OCI-LY3 (cell line): ENCODE measurements at regions not wholly inside any gene's neighbourhood (a gene's known extent, or its start where the extent isn't known, plus 50 kb on each side); places are given as distances from the start of the nearest gene placed in this dataset.

ENCODE experiments used
- H2AFZ ChIP-seq: fragments of 200-600, 300-600 bp; shearing (Covaris generic); 2 replicates; pipeline ENCODE4 v1.6.0; 2014; ENCODE audit warnings: antibody characterized with exemption, low read depth, low read length
- H3K27ac ChIP-seq: fragments of 200-600, 300-600 bp; sonication (generic); 2 replicates; pipeline ENCODE4 v1.5.1; 2014; ENCODE audit warnings: mild to moderate bottlenecking, low read length, moderate library complexity, mixed read lengths
- H3K27me3 ChIP-seq: fragments of 200-600, 300-600 bp; sonication (generic); 2 replicates; pipeline ENCODE4 v1.6.1; 2014; ENCODE audit warnings: low read depth, low read length, mixed read lengths
- H3K36me3 ChIP-seq: fragments of 200-600, 300-600 bp; sonication (generic); replicated peaks from 2 replicates; pipeline ENCODE3; 2014; ENCODE audit warnings: low read depth, low read length, mixed read lengths
- H3K4me1 ChIP-seq: fragments of 300-600, 200-600 bp; sonication (generic); 2 replicates; pipeline ENCODE4 v1.6.1; 2014; ENCODE audit warnings: low read length, mixed read lengths
- H3K4me2 ChIP-seq: fragments of 200-600, 300-600 bp; sonication (generic); 2 replicates; pipeline ENCODE4 v1.6.1; 2014; ENCODE audit warnings: low read length, mixed read lengths
- H3K4me3 ChIP-seq: fragments of 300-600, 200-600 bp; sonication (generic); 2 replicates; pipeline ENCODE4 v1.5.1; 2014; ENCODE audit warnings: antibody characterized with exemption, mild to moderate bottlenecking, low read length, moderate library complexity
- H3K79me2 ChIP-seq: fragments of 300-600, 200-600 bp; shearing (Covaris generic); 2 replicates; pipeline ENCODE4 v1.6.1; 2014; ENCODE audit warnings: mild to moderate bottlenecking, low read length, mixed read lengths
- H3K9ac ChIP-seq: fragments of 300-600, 200-600 bp; shearing (Covaris generic); 2 replicates; pipeline ENCODE4 v1.6.0; 2014; ENCODE audit warnings: mild to moderate bottlenecking, low read length, moderate library complexity
- H3K9me3 ChIP-seq: fragments of 200-600, 300-600 bp; shearing (Covaris generic); 2 replicates; pipeline ENCODE4 v1.6.1; 2014; ENCODE audit warnings: low read length, mixed read lengths; ENCODE audit not compliant: insufficient read depth
- H4K20me1 ChIP-seq: fragments of 200-600, 300-600 bp; sonication (generic); 2 replicates; pipeline ENCODE4 v1.6.1; 2016; ENCODE audit warnings: low read length, mixed read lengths; ENCODE audit not compliant: insufficient read depth
- EZH2phosphoT487 ChIP-seq: fragments of 200-600 bp; shearing (Covaris generic); IDR thresholded peaks from 2 replicates; pipeline ENCODE4 v1.6.1; 2018; ENCODE audit warnings: antibody characterized with exemption, mixed run types, low read depth
- TF ChIP-seq, protein P1 (sequence below): fragments of 200-600, 300-600 bp; sonication (generic); IDR thresholded peaks from 2 replicates; pipeline ENCODE4 v1.5.1; 2014; ENCODE audit warnings: antibody characterized with exemption, low read length, low read depth

DNA sequence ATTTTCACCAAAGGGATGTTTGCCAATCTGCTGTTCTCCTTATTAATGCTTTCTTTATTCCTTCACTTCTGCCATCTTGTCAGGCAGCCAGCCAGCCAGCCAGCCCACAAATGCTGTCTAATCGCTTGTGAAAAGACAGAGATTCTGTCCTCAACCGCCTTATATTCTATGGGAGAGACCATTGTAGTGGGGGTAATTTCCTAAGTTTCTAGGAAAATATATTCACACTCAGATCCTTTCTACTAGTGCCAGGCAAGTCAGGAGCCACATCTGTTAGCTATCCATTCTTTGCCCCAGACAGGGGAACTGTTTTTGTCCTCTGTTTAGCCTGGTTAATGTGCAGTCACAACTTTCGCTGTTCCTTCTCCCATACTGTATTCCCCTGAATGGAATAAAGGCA, 1023.1 kb downstream of the ADGRL2 start:
- H3K36me3 ChIP-seq = no peaks in the 10 kb centered on the region
- H3K4me1 ChIP-seq = peaks cover 3% of the 10 kb centered on the region; the same call in 1 of the 2 replicates
- H2AFZ ChIP-seq = no peak overlapping the region
- H4K20me1 ChIP-seq = no peaks in the 10 kb centered on the region
- no peaks in the 10 kb centered on the region for H3K9me3 ChIP-seq
- TF ChIP-seq, protein P1, sequence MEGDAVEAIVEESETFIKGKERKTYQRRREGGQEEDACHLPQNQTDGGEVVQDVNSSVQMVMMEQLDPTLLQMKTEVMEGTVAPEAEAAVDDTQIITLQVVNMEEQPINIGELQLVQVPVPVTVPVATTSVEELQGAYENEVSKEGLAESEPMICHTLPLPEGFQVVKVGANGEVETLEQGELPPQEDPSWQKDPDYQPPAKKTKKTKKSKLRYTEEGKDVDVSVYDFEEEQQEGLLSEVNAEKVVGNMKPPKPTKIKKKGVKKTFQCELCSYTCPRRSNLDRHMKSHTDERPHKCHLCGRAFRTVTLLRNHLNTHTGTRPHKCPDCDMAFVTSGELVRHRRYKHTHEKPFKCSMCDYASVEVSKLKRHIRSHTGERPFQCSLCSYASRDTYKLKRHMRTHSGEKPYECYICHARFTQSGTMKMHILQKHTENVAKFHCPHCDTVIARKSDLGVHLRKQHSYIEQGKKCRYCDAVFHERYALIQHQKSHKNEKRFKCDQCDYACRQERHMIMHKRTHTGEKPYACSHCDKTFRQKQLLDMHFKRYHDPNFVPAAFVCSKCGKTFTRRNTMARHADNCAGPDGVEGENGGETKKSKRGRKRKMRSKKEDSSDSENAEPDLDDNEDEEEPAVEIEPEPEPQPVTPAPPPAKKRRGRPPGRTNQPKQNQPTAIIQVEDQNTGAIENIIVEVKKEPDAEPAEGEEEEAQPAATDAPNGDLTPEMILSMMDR = no peak
- no peak for TF ChIP-seq EZH2phosphoT487
- no peak overlapping the region for H3K27ac ChIP-seq
- H3K4me2 ChIP-seq = no peak overlapping the region
- H3K79me2 ChIP-seq = no peaks in the 10 kb centered on the region
- no peaks in the 10 kb centered on the region for H3K27me3 ChIP-seq
- H3K4me3 ChIP-seq = no peak overlapping the region
- no peak overlapping the region for H3K9ac ChIP-seq

DNA sequence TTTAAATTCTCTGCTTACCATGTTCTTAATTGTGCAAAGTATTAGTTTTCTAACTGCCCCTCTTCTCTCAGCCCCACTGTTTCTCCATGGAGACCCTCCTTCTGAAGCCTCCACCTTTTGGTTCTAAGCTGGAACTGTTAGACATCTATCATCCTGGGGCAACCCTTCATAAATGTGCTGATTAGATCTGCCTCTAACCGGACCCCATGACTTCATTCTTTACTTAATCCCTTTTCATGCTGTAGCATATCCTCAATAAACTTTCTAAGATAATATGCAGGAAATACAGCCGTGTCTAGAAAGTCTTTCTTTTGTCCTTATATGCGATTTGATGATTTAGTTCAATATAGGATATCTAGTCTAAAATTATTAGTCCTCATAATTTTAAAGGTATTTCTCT, 1020.1 kb downstream of the ADGRL2 start:
- Histone ChIP-seq H4K20me1 (no peaks in the 10 kb centered on the region), H3K4me2 (no peak overlapping the region), H3K4me3 (no peak overlapping the region), H3K36me3 (no peaks in the 10 kb centered on the region), H2AFZ (no peak overlapping the region), H3K27me3 (no peaks in the 10 kb centered on the region), H3K9ac (no peak overlapping the region), H3K9me3 (no peaks in the 10 kb centered on the region), H3K27ac (no peak overlapping the region), H3K4me1 (peaks cover 3% of the 10 kb centered on the region; the same call in 1 of the 2 replicates), H3K79me2 (no peaks in the 10 kb centered on the region)
- no peak for TF ChIP-seq EZH2phosphoT487
- TF ChIP-seq, protein P1 = no peak

DNA sequence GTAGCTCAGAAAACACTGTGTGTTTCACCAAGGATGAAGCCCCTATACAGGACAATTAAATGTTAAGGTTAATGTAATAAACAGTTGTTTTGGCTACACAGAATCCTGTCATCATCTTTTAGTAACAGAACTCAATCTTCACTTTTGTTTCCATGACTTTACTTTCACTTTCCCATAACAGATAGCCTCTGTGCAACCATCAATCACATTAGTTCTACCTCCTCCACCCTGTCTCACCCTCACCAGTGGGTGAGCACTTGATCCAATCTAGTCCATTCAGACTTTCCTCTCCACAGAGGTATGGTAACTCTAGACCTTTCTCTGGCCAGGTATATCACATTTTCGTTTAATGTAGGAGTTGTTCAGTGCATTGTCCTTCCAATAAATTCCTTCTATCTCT, 1018.5 kb downstream of the ADGRL2 start:
- Histone ChIP-seq H3K27ac (no peak overlapping the region), H3K9me3 (no peaks in the 10 kb centered on the region), H3K4me1 (peaks cover 3% of the 10 kb centered on the region; the same call in 1 of the 2 replicates), H3K9ac (no peak overlapping the region), H2AFZ (peak overlapping the region; percentile 46; the same call in 1 of the 2 replicates), H3K4me2 (peak overlapping the region; percentile 26; the same call in 1 of the 2 replicates), H3K27me3 (no peaks in the 10 kb centered on the region), H4K20me1 (no peaks in the 10 kb centered on the region), H3K79me2 (no peaks in the 10 kb centered on the region), H3K4me3 (no peak overlapping the region), H3K36me3 (no peaks in the 10 kb centered on the region)
- TF ChIP-seq EZH2phosphoT487 = no peak
- TF ChIP-seq, protein P1 = no peak

DNA sequence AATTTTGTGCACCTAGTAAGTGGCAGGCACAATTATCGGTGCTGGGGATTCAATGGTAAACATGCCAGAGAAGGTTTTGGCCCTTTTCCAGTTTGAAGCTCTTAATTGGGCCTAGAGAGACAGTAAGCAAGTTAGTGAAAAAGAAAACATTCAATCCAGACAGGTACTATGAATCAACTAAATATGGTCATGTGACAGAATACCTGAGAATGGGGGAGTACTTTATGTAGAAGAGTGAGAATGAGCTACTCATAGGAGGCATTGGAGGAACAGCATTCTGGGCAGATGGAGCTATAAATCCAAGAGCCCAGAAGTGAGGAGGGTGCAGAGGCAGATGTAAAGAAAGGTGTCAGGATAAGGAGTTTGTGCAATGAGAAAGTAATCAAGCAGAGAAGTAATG, 1017.9 kb downstream of the ADGRL2 start:
- H3K9ac ChIP-seq = no peak overlapping the region
- H3K79me2 ChIP-seq = no peaks in the 10 kb centered on the region
- peaks cover 3% of the 10 kb centered on the region; the same call in 1 of the 2 replicates for H3K4me1 ChIP-seq
- H3K36me3 ChIP-seq = no peaks in the 10 kb centered on the region
- H2AFZ ChIP-seq = peak overlapping the region; percentile 46; the same call in 1 of the 2 replicates
- no peak overlapping the region for H3K27ac ChIP-seq
- H4K20me1 ChIP-seq = no peaks in the 10 kb centered on the region
- no peaks in the 10 kb centered on the region for H3K9me3 ChIP-seq
- H3K4me2 ChIP-seq = no peak overlapping the region
- TF ChIP-seq, protein P1 = no peak
- no peak for TF ChIP-seq EZH2phosphoT487
- no peak overlapping the region for H3K4me3 ChIP-seq
- H3K27me3 ChIP-seq = no peaks in the 10 kb centered on the region
